B cell (primary cell): ENCODE measurements at regions not wholly inside any gene's neighbourhood (a gene's known extent, or its start where the extent isn't known, plus 50 kb on each side); places are given as distances from the start of the nearest gene placed in this dataset.

Experiments used
- EZH2 ChIP-seq: IDR thresholded peaks from 2 replicates; pipeline ENCODE4 v1.6.1; 2012; ENCODE audit warnings: borderline replicate concordance, low read depth, mild to moderate bottlenecking, moderate library complexity, low read length; ENCODE audit not compliant: insufficient read depth, poor library complexity, severe bottlenecking
- TF ChIP-seq, protein P1 (sequence below): fragments of 200-600 bp; IDR thresholded peaks from one replicate; pipeline ENCODE4 v1.8.0; 2022; ENCODE audit warnings: antibody characterized with exemption, mild to moderate bottlenecking

DNA sequence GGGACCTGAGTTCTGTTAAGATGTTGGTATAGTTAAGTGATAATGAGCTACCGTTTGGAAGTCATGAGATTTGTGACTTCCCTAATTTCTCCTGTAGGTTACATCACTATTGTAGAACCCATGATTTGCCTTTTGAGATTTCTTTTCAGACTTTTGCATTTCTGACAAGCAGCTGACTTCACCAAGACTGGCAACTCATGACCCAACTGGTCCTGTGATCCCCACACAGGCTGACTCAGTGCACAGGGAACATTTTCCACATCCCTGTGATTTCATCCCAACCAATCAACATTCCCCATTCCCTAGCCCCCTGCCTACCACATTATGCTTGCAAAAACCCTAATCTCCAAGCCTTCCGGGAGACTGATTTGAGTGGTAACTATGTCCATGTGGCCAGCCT is 242.1 kb upstream of the PDZRN3 start:
- TF ChIP-seq, protein P1, sequence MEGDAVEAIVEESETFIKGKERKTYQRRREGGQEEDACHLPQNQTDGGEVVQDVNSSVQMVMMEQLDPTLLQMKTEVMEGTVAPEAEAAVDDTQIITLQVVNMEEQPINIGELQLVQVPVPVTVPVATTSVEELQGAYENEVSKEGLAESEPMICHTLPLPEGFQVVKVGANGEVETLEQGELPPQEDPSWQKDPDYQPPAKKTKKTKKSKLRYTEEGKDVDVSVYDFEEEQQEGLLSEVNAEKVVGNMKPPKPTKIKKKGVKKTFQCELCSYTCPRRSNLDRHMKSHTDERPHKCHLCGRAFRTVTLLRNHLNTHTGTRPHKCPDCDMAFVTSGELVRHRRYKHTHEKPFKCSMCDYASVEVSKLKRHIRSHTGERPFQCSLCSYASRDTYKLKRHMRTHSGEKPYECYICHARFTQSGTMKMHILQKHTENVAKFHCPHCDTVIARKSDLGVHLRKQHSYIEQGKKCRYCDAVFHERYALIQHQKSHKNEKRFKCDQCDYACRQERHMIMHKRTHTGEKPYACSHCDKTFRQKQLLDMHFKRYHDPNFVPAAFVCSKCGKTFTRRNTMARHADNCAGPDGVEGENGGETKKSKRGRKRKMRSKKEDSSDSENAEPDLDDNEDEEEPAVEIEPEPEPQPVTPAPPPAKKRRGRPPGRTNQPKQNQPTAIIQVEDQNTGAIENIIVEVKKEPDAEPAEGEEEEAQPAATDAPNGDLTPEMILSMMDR: no peak
- TF ChIP-seq EZH2: no peak
